Activated naive CD4-positive, alpha-beta T cell treated with anti-CD3 and anti-CD28 coated beads for 36 hours (primary cell): ENCODE measurements at regions not wholly inside any gene's neighbourhood (a gene's known extent, or its start where the extent isn't known, plus 50 kb on each side); places are given as distances from the start of the nearest gene placed in this dataset.

Source experiments
- CTCF ChIA-PET: fragments of 350-600 bp; sonication (Branson Sonifier 250); formaldehyde crosslinking; loops from one replicate; lab custom pipeline; 2021; ENCODE audit warnings: antibody characterized with exemption; lab: Charles Lee
- DNase-seq: peaks from one replicate; pipeline ENCODE4 v3.0.0-alpha.2; 2020
- H3K27ac Mint-ChIP-seq: one replicate; pipeline ENCODE4 v1.8.0; 2021; ENCODE audit warnings: mild to moderate bottlenecking, mixed read lengths
- H3K27me3 Mint-ChIP-seq: one replicate; pipeline ENCODE4 v1.8.0; 2021; ENCODE audit warnings: low read depth, mixed read lengths
- H3K36me3 Mint-ChIP-seq: one replicate; pipeline ENCODE4 v1.8.0; 2021; ENCODE audit warnings: low read depth, mixed read lengths
- H3K4me1 Mint-ChIP-seq: one replicate; pipeline ENCODE4 v1.8.0; 2021; ENCODE audit warnings: low read depth, mixed read lengths
- H3K4me3 Mint-ChIP-seq: one replicate; pipeline ENCODE4 v1.8.0; 2021; ENCODE audit warnings: mild to moderate bottlenecking, moderate library complexity, mixed read lengths
- H3K9me3 Mint-ChIP-seq: one replicate; pipeline ENCODE4 v1.8.0; 2021; ENCODE audit warnings: mixed read lengths
- intact Hi-C: fragments of 100-400 bp; cut with micrococcal nuclease; formaldehyde crosslinking; loops from one replicate; pipeline ENCODE4 v1.15.1; 2023

- H3K36me3 Mint-ChIP-seq, result no peaks in the 10 kb centered on the region
- H3K4me3 Mint-ChIP-seq, result no peak overlapping the region
- H3K27me3 Mint-ChIP-seq, result no peaks in the 10 kb centered on the region
- no peak overlapping the region for H3K27ac Mint-ChIP-seq
- H3K4me1 Mint-ChIP-seq, result no peaks in the 10 kb centered on the region
- H3K9me3 Mint-ChIP-seq, result no peaks in the 10 kb centered on the region
- no peak for DNase-seq
- intact Hi-C loops, result no loop called here
- CTCF ChIA-PET, result no interaction called here
Measured at GRCh38 chr9:106310782-106311181, 552.2 kb upstream of the ZNF462 start.

DNA sequence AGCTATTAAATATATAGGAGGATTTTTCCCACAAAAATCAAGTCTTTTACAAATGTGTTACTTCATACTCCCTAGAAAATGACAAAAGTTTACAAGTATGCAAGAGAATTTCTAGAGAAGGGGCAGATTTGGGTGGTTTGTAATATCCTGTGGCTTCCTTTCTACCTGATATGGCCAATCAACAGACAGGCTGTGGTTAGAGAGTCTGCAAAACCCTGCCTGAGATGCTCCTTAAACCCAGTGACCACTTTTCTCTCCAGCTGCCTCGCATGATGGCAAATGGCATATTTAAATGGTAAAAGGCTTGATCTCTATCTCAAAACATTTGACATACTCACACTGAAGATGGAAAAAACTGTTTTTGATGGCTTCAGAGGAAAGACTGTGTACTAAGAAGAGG, 550.1 kb upstream of the ZNF462 start:
- Mint-ChIP-seq H3K27ac (no peak overlapping the region), H3K4me3 (no peak overlapping the region), H3K27me3 (no peaks in the 10 kb centered on the region), H3K36me3 (no peaks in the 10 kb centered on the region), H3K9me3 (no peaks in the 10 kb centered on the region), H3K4me1 (no peaks in the 10 kb centered on the region)
- no peak for DNase-seq
- CTCF ChIA-PET, result no interaction called here
- intact Hi-C loops, result no loop called here

GRCh38 chr9:106314476-106314875, 548.5 kb upstream of the ZNF462 start:
- Mint-ChIP-seq H3K9me3 (no peaks in the 10 kb centered on the region), H3K4me1 (no peaks in the 10 kb centered on the region), H3K27ac (no peak overlapping the region), H3K36me3 (no peaks in the 10 kb centered on the region), H3K4me3 (no peak overlapping the region), H3K27me3 (no peaks in the 10 kb centered on the region)
- no peak for DNase-seq
- CTCF ChIA-PET, result no interaction called here
- intact Hi-C loops, result no loop called here

DNA sequence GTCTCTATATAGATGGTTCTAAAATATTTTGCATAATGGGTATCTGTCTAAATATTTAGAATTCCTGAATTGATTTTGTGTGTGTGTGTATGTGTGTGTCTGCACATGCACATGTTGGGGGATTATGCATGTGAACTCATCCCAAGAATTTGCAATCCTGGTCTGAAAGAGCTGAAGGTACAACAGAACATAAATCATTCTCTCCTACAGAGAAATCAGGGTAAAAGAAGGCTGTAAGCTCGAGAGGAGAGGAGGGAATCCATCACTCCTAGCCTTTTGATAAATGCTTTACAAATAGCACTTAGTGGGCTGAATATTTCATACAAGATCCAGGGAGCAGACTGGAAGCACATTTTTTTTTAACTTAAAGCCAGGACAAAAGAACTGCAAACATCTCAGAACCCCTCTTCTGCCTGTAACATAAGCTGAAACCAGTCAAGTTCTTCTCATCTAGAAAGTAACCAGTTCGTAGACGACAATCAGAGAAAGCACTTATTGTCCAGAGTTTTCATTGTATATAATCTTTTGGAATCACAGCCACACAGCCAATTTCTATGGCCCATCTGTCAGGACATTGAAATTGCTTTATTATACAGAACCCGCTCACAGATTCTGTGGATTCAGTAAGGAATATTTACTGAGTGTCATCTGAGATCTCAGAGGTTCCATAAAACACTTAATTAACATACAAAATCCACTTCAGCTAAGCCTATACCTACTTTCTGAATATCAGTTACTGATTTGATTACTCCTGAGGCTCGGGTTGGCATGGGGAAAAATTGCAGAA, 541.4 kb upstream of the ZNF462 start:
- Mint-ChIP-seq H3K36me3 (no peaks in the 10 kb centered on the region), H3K4me1 (no peaks in the 10 kb centered on the region), H3K27ac (no peak overlapping the region), H3K4me3 (no peak overlapping the region), H3K27me3 (no peaks in the 10 kb centered on the region), H3K9me3 (peaks cover 1% of the 10 kb centered on the region)
- CTCF ChIA-PET, result no interaction called here
- intact Hi-C loops, result no loop called here
- DNase-seq, result no peak

DNA sequence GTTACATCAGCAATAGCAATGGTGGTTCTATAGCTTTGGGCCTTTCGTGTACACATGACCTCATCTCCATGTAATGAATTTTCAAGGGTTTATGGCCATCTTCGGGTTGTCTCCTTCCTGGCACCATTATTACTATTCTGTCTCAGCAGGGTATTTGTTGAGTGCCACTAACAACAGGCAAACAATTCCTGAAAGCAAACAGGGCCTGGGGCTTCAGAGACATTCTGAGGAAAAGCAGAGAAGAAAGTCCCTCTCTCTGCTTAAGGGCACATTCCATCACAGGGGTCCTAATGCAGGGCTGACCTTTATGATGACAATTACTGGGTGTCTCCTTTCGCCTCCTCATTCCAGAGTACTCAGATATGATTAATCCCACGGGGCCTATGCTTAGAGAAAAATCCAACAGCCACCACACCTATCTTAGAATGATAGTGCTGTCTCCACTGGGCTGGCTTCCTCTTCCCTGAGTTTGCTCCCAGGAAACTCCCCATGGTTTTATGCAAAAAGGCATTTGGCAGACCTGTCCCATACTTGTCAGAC, 540.2 kb upstream of the ZNF462 start:
- CTCF ChIA-PET, result no interaction called here
- no peak for DNase-seq
- Mint-ChIP-seq H3K27me3 (no peaks in the 10 kb centered on the region), H3K36me3 (no peaks in the 10 kb centered on the region), H3K27ac (no peak overlapping the region), H3K4me3 (no peak overlapping the region), H3K4me1 (no peaks in the 10 kb centered on the region), H3K9me3 (peaks cover 1% of the 10 kb centered on the region)
- intact Hi-C loops, result no loop called here

GRCh38 chr9:106324053-106324585, 538.8 kb upstream of the ZNF462 start:
- CTCF ChIA-PET, result interaction anchor here (0.7 kb wide), 1 partner anchor 28 kb away, joined by 3 read pairs; no protein-coding TSS in a partner anchor
- Mint-ChIP-seq H3K9me3 (peaks cover 1% of the 10 kb centered on the region), H3K27me3 (no peaks in the 10 kb centered on the region), H3K4me3 (no peak overlapping the region), H3K4me1 (no peaks in the 10 kb centered on the region), H3K27ac (no peak overlapping the region), H3K36me3 (no peaks in the 10 kb centered on the region)
- intact Hi-C loops, result no loop called here
- no peak for DNase-seq

- Mint-ChIP-seq H3K4me3 (no peak overlapping the region), H3K9me3 (peaks cover 1% of the 10 kb centered on the region), H3K4me1 (no peaks in the 10 kb centered on the region), H3K27me3 (no peaks in the 10 kb centered on the region), H3K27ac (no peak overlapping the region), H3K36me3 (no peaks in the 10 kb centered on the region)
- CTCF ChIA-PET, result interaction anchor here (0.7 kb wide), 1 partner anchor 27 kb away, joined by 3 read pairs; no protein-coding TSS in a partner anchor
- intact Hi-C loops, result no loop called here
- DNase-seq, result no peak
Measured at GRCh38 chr9:106324591-106325280, 538.2 kb upstream of the ZNF462 start.

DNA sequence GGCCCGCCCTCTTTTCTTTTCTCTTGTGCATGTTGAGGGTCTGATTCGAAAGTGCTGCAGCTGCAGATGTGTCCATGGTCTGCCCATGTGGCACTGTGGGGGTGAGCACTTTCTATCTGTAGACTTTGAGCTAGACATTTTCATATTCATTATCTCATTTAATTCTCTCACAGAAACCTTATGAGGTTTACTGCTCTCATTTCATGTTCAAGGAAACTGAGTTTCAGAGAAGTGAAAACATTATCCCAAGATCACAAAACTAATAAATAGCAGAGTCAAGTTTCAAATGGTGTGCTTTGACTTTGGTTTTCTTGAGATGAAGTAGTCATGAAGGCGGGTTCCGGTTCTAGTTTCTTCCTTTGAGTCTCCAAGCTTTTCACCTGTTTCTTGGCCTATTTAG, 536.5 kb upstream of the ZNF462 start:
- Mint-ChIP-seq H3K4me1 (no peaks in the 10 kb centered on the region), H3K36me3 (no peaks in the 10 kb centered on the region), H3K27me3 (no peaks in the 10 kb centered on the region), H3K4me3 (no peak overlapping the region), H3K9me3 (peaks cover 2% of the 10 kb centered on the region), H3K27ac (no peak overlapping the region)
- DNase-seq, result no peak
- intact Hi-C loops, result no loop called here
- CTCF ChIA-PET, result no interaction called here

- DNase-seq, result no peak
- no peaks in the 10 kb centered on the region for H3K27me3 Mint-ChIP-seq
- H3K27ac Mint-ChIP-seq, result no peak overlapping the region
- H3K9me3 Mint-ChIP-seq, result peaks cover 6% of the 10 kb centered on the region
- intact Hi-C loops, result no loop called here
- no peaks in the 10 kb centered on the region for H3K4me1 Mint-ChIP-seq
- no peak overlapping the region for H3K4me3 Mint-ChIP-seq
- no peaks in the 10 kb centered on the region for H3K36me3 Mint-ChIP-seq
- CTCF ChIA-PET, result no interaction called here
Measured at GRCh38 chr9:106333481-106333880, 529.5 kb upstream of the ZNF462 start.

DNA sequence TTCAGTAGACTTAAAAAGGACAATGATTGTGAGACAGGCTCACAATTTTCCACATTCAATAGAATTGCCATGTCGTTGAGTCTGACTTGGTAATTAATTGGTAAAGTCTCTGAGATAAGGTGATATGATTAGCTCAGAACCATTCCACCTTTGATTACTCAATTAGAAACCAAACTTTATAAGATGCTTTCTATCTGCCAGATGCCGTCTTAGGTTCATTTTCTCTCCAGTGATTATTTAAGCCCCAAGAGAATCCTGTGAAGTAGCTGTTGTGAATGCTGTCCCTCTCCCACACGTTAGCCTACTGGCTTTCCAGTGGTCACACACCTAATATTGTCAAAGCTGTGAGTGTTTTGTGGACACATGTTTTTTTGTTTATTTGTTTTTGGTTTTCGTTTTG, 528.9 kb upstream of the ZNF462 start:
- peaks cover 6% of the 10 kb centered on the region for H3K9me3 Mint-ChIP-seq
- DNase-seq, result no peak
- intact Hi-C loops, result no loop called here
- H3K4me3 Mint-ChIP-seq, result no peak overlapping the region
- CTCF ChIA-PET, result no interaction called here
- no peak overlapping the region for H3K27ac Mint-ChIP-seq
- no peaks in the 10 kb centered on the region for H3K36me3 Mint-ChIP-seq
- no peaks in the 10 kb centered on the region for H3K27me3 Mint-ChIP-seq
- no peaks in the 10 kb centered on the region for H3K4me1 Mint-ChIP-seq

DNA sequence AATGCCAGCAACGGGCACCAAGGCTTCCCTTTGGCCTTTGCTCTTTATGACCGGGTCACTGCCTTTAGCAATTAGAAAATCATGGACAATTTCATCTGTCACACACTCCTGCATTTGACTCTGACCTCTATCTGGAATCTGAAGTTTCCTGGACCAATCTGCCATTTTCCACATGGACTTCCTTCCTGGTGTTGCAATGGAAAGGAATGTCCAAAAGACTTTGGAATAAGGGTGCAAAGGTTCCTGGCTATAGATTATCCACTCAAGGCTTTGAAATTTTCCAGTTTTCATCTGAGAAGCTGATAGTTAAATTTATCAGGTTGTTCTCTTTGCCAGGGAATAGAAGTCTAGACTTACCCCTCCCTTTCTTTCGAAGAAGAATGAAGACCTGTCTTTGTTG, 523.1 kb upstream of the ZNF462 start:
- Mint-ChIP-seq H3K4me3 (no peak overlapping the region), H3K27ac (no peak overlapping the region), H3K4me1 (no peaks in the 10 kb centered on the region), H3K27me3 (no peaks in the 10 kb centered on the region), H3K36me3 (no peaks in the 10 kb centered on the region), H3K9me3 (peaks cover 8% of the 10 kb centered on the region)
- CTCF ChIA-PET, result no interaction called here
- no peak for DNase-seq
- intact Hi-C loops, result no loop called here

DNA sequence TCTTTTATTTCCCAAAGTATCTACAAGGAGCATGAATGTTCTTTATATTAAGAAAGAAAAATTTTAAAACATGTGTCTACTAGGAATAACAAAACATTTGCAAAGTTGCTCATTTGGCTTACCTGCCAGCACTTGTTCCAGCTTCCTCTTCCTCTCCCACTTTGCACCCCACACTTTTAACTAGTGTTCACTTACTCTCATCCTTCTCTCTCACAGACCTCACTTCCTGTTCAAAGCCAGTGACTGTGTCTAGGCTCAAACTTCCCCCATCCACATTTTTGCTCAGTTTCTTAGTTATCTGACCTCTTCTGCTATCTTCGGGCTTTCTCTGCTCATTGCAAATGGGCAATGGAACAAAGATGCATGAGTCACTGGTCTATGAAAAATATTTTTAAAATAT, 512.2 kb upstream of the ZNF462 start:
- no peaks in the 10 kb centered on the region for H3K27me3 Mint-ChIP-seq
- no peak for DNase-seq
- no peaks in the 10 kb centered on the region for H3K36me3 Mint-ChIP-seq
- no peaks in the 10 kb centered on the region for H3K4me1 Mint-ChIP-seq
- H3K27ac Mint-ChIP-seq, result no peak overlapping the region
- H3K9me3 Mint-ChIP-seq, result peaks cover 20% of the 10 kb centered on the region
- intact Hi-C loops, result no loop called here
- no peak overlapping the region for H3K4me3 Mint-ChIP-seq
- CTCF ChIA-PET, result no interaction called here
